Gastroesophageal sphincter (tissue), 3 donors: ENCODE measurements at regions not wholly inside any gene's neighbourhood (a gene's known extent, or its start where the extent isn't known, plus 50 kb on each side); places are given as distances from the start of the nearest gene placed in this dataset.

Experiments
- CTCF ChIP-seq, 4 experiments: fragments of 200-600 bp in 2 of 4; fragments of 450-650 bp in 2 of 4; sonication (generic) in 1 of 4; IDR thresholded peaks; one replicate each; pipeline ENCODE4 v1.5.1; 2017 to 2019; ENCODE audit warnings: antibody characterized with exemption in 4 of 4, mild to moderate bottlenecking in 2 of 4, moderate library complexity in 2 of 4
- EP300 ChIP-seq: sonication (generic); formaldehyde crosslinking; IDR thresholded peaks from one replicate; pipeline ENCODE4 v1.6.1; 2017; ENCODE audit warnings: antibody characterized with exemption, mild to moderate bottlenecking

GRCh38 chr11:127528297-127528696, 527.7 kb upstream of the KIRREL3 start:
- TF ChIP-seq EP300 (no peak), CTCF (IDR thresholded peaks at IDR 0.05) (no peak)
